ENCODE measurements at regions not wholly inside any gene's neighbourhood (a gene's known extent, or its start where the extent isn't known, plus 50 kb on each side); places are given as distances from the start of the nearest gene placed in this dataset.

- no peaks in the 10 kb centered on the region for H3K36me3 ChIP-seq (ENCODE audit: low read depth)
- H4K20me1 ChIP-seq (ENCODE audit: insufficient read depth), result no peaks in the 10 kb centered on the region
- WGBS, 2 experiments (ENCODE audit: low coverage in 1 of 2, low lambda C conversion rate in 2 of 2, missing lambda C conversion rate in 2 of 2), result 88 to 90% methylated on average over 1 of the region's 1 CpG
- no peaks in the 10 kb centered on the region for H3K27me3 ChIP-seq (replicated peaks; ENCODE audit: insufficient read depth)
- in situ Hi-C loops (cut with MboI), result no loop called here
- no peaks in the 10 kb centered on the region for H3K4me1 ChIP-seq (ENCODE audit: insufficient read depth)
- H3K27ac ChIP-seq, result no peak overlapping the region
- H3K9me3 ChIP-seq (ENCODE audit: low read depth), result no peaks in the 10 kb centered on the region
- no peak overlapping the region for H3K4me2 ChIP-seq (ENCODE audit: unreplicated experiment)
- H3K9me2 ChIP-seq (ENCODE audit: insufficient read depth), result no peaks in the 10 kb centered on the region
- TF ChIP-seq EZH2 (IDR thresholded peaks at IDR 0.05; ENCODE audit: insufficient read depth, poor library complexity, severe bottlenecking) (no peak), EZH2phosphoT487 (IDR thresholded peaks at IDR 0.05; ENCODE audit: insufficient read depth, low read depth) (no peak)
- no peak overlapping the region for H3K4me3 ChIP-seq
- H3K79me2 ChIP-seq (ENCODE audit: insufficient read depth), result no peaks in the 10 kb centered on the region
- no peak for DNase-seq
- no peak overlapping the region for H2AFZ ChIP-seq
- H3K9ac ChIP-seq, result no peak overlapping the region
- H3F3A ChIP-seq (ENCODE audit: insufficient read depth), result no peaks in the 10 kb centered on the region
These were observed 714.7 kb downstream of the EPHA4 start for GRCh38 chr2:220857368-220857767.

GRCh38 chr2:220858101-220858500 is 714.0 kb downstream of the EPHA4 start:
- Histone ChIP-seq H3K4me2 (ENCODE audit: unreplicated experiment) (no peak overlapping the region), H2AFZ (no peak overlapping the region), H3K27me3 (replicated peaks; ENCODE audit: insufficient read depth) (no peaks in the 10 kb centered on the region), H3F3A (ENCODE audit: insufficient read depth) (no peaks in the 10 kb centered on the region), H3K4me3 (no peak overlapping the region), H3K9me2 (ENCODE audit: insufficient read depth) (no peaks in the 10 kb centered on the region), H3K27ac (no peak overlapping the region), H3K9me3 (ENCODE audit: low read depth) (no peaks in the 10 kb centered on the region), H3K36me3 (ENCODE audit: low read depth) (no peaks in the 10 kb centered on the region), H3K4me1 (ENCODE audit: insufficient read depth) (no peaks in the 10 kb centered on the region), H3K9ac (no peak overlapping the region), H3K79me2 (ENCODE audit: insufficient read depth) (no peaks in the 10 kb centered on the region), H4K20me1 (ENCODE audit: insufficient read depth) (no peaks in the 10 kb centered on the region)
- in situ Hi-C loops (cut with MboI), result no loop called here
- no peak for TF ChIP-seq EZH2 (IDR thresholded peaks at IDR 0.05; ENCODE audit: insufficient read depth, poor library complexity, severe bottlenecking)
- no peak for TF ChIP-seq EZH2phosphoT487 (IDR thresholded peaks at IDR 0.05; ENCODE audit: insufficient read depth, low read depth)
- WGBS, 2 experiments (ENCODE audit: low coverage in 1 of 2, low lambda C conversion rate in 2 of 2, missing lambda C conversion rate in 2 of 2), result 68 to 74% methylated on average over 2 of the region's 2 CpGs
- DNase-seq, result no peak

- Histone ChIP-seq H3K27me3 (replicated peaks; ENCODE audit: insufficient read depth) (no peaks in the 10 kb centered on the region; the same call in 1 of the 2 replicates), H3K9me2 (ENCODE audit: insufficient read depth) (no peaks in the 10 kb centered on the region), H4K20me1 (ENCODE audit: insufficient read depth) (no peaks in the 10 kb centered on the region), H3K27ac (no peak overlapping the region), H3K79me2 (ENCODE audit: insufficient read depth) (no peaks in the 10 kb centered on the region), H3K4me1 (ENCODE audit: insufficient read depth) (no peaks in the 10 kb centered on the region), H3K4me3 (no peak overlapping the region), H3F3A (ENCODE audit: insufficient read depth) (no peaks in the 10 kb centered on the region), H3K9ac (no peak overlapping the region), H2AFZ (no peak overlapping the region), H3K9me3 (ENCODE audit: low read depth) (no peaks in the 10 kb centered on the region), H3K36me3 (ENCODE audit: low read depth) (no peaks in the 10 kb centered on the region), H3K4me2 (ENCODE audit: unreplicated experiment) (no peak overlapping the region)
- no peak for DNase-seq
- WGBS, 2 experiments (ENCODE audit: low coverage in 1 of 2, low lambda C conversion rate in 2 of 2, missing lambda C conversion rate in 2 of 2), result 55 to 60% methylated on average over 6 of the region's 6 CpGs
- in situ Hi-C loops (cut with MboI), result no loop called here
- TF ChIP-seq EZH2phosphoT487 (IDR thresholded peaks at IDR 0.05; ENCODE audit: insufficient read depth, low read depth), result no peak
- TF ChIP-seq EZH2 (IDR thresholded peaks at IDR 0.05; ENCODE audit: insufficient read depth, poor library complexity, severe bottlenecking), result no peak
These were observed 700.2 kb downstream of the EPHA4 start for GRCh38 chr2:220871909-220872308.

GRCh38 chr2:220876080-220876824 is 695.9 kb downstream of the EPHA4 start:
- Histone ChIP-seq H3K4me3 (no peak overlapping the region), H2AFZ (no peak overlapping the region), H3K9ac (no peak overlapping the region), H3K4me1 (ENCODE audit: insufficient read depth) (peaks cover 5% of the 10 kb centered on the region; the same call in 1 of the 2 replicates), H3K4me2 (ENCODE audit: unreplicated experiment) (no peak overlapping the region), H3K27me3 (replicated peaks; ENCODE audit: insufficient read depth) (no peaks in the 10 kb centered on the region), H3K9me3 (ENCODE audit: low read depth) (no peaks in the 10 kb centered on the region), H3F3A (ENCODE audit: insufficient read depth) (no peaks in the 10 kb centered on the region), H3K27ac (no peak overlapping the region), H3K79me2 (ENCODE audit: insufficient read depth) (no peaks in the 10 kb centered on the region), H3K36me3 (ENCODE audit: low read depth) (no peaks in the 10 kb centered on the region), H3K9me2 (ENCODE audit: insufficient read depth) (no peaks in the 10 kb centered on the region), H4K20me1 (ENCODE audit: insufficient read depth) (no peaks in the 10 kb centered on the region)
- DNase-seq, result no peak
- WGBS, 2 experiments (ENCODE audit: low coverage in 1 of 2, low lambda C conversion rate in 2 of 2, missing lambda C conversion rate in 2 of 2), result 18 to 20% methylated on average over 3 of the region's 3 CpGs
- in situ Hi-C loops (cut with MboI), result no loop called here
- no peak for TF ChIP-seq EZH2 (IDR thresholded peaks at IDR 0.05; ENCODE audit: insufficient read depth, poor library complexity, severe bottlenecking)
- no peak for TF ChIP-seq EZH2phosphoT487 (IDR thresholded peaks at IDR 0.05; ENCODE audit: insufficient read depth, low read depth)
